SU-DHL-6 (cell line): ENCODE measurements at regions not wholly inside any gene's neighbourhood (a gene's known extent, or its start where the extent isn't known, plus 50 kb on each side); places are given as distances from the start of the nearest gene placed in this dataset.

Source experiments
- H2AFZ ChIP-seq: fragments of 200-600 bp; sonication (generic); 2 replicates; pipeline ENCODE4 v1.6.1; 2014; ENCODE audit warnings: low read depth, mild to moderate bottlenecking, moderate library complexity, mixed read lengths, antibody characterized with exemption, low read length; ENCODE audit not compliant: severe bottlenecking
- H3F3A ChIP-seq: fragments of 200-600 bp; shearing (Covaris generic); 2 replicates; pipeline ENCODE4 v1.6.0; 2016; ENCODE audit warnings: antibody characterized with exemption, mild to moderate bottlenecking; ENCODE audit not compliant: insufficient read depth
- H3K27ac ChIP-seq: fragments of 200-600 bp; sonication (generic); 2 replicates; pipeline ENCODE4 v1.5.1; 2016; ENCODE audit warnings: low read depth, mild to moderate bottlenecking, low read length, moderate library complexity, mixed read lengths
- H3K27me3 ChIP-seq: fragments of 200-600 bp; sonication (generic), shearing (Covaris generic); 2 replicates; pipeline ENCODE4 v1.6.0; 2014; ENCODE audit warnings: mild to moderate bottlenecking, low read length
- H3K36me3 ChIP-seq: fragments of 200-600 bp; sonication (generic); 2 replicates; pipeline ENCODE4 v1.6.1; 2014; ENCODE audit warnings: mild to moderate bottlenecking, low read length, mixed read lengths
- H3K4me2 ChIP-seq: fragments of 300-600, 200-600 bp; shearing (Covaris generic), sonication (generic); 2 replicates; pipeline ENCODE4 v1.6.0; 2014; ENCODE audit warnings: low read length, low read depth, mild to moderate bottlenecking; ENCODE audit not compliant: poor library complexity, severe bottlenecking
- H3K4me3 ChIP-seq: fragments of 200-600 bp; sonication (generic); 2 replicates; pipeline ENCODE4 v1.5.1; 2014; ENCODE audit warnings: antibody characterized with exemption, low read length, mild to moderate bottlenecking, mixed read lengths; ENCODE audit not compliant: insufficient read depth, poor library complexity, severe bottlenecking
- H3K79me2 ChIP-seq: fragments of 200-600 bp; sonication (generic); 2 replicates; pipeline ENCODE4 v1.6.1; 2014; ENCODE audit warnings: mild to moderate bottlenecking, low read length, moderate library complexity; ENCODE audit not compliant: insufficient read depth
- H3K9ac ChIP-seq: fragments of 200-600 bp; sonication (generic); 2 replicates; pipeline ENCODE4 v1.7.0; 2014; ENCODE audit warnings: mild to moderate bottlenecking, low read length
- H3K9me2 ChIP-seq: fragments of 200-600 bp; sonication (generic); replicated peaks from 2 replicates; pipeline ENCODE4 v1.6.1; 2014; ENCODE audit warnings: low read length; ENCODE audit not compliant: insufficient read depth
- H3K9me3 ChIP-seq: fragments of 200-600 bp; sonication (generic); 2 replicates; pipeline ENCODE4 v1.6.1; 2014; ENCODE audit warnings: low read length, mixed read lengths; ENCODE audit not compliant: insufficient read depth
- H4K20me1 ChIP-seq: fragments of 200-600 bp; sonication (generic); 2 replicates; pipeline ENCODE4 v1.6.1; 2014; ENCODE audit warnings: low read depth, mild to moderate bottlenecking, antibody characterized with exemption, low read length, moderate library complexity, mixed read lengths
- CTCF ChIP-seq: fragments of 200-600 bp; sonication (generic); IDR thresholded peaks from one replicate; pipeline ENCODE4 v1.5.1; 2017; ENCODE audit warnings: antibody characterized with exemption, mild to moderate bottlenecking, low read length, moderate library complexity; ENCODE audit not compliant: insufficient read depth, poor library complexity, severe bottlenecking
- EZH2phosphoT487 ChIP-seq: fragments of 200-600 bp; sonication (generic), shearing (Covaris generic); conservative IDR thresholded peaks from 2 replicates; pipeline ENCODE4 v1.6.1; 2018; ENCODE audit warnings: mild to moderate bottlenecking, antibody characterized with exemption, low read length, moderate library complexity, mixed read lengths

GRCh38 chr7:94099679-94100078, 95.5 kb upstream of the BET1 start:
- Histone ChIP-seq H4K20me1 (no peaks in the 10 kb centered on the region), H3K36me3 (no peaks in the 10 kb centered on the region), H2AFZ (no peak overlapping the region), H3K79me2 (no peaks in the 10 kb centered on the region), H3K9ac (no peak overlapping the region), H3K27me3 (no peaks in the 10 kb centered on the region; the same call in 1 of the 2 replicates), H3K27ac (no peak overlapping the region), H3K9me3 (no peaks in the 10 kb centered on the region), H3K9me2 (no peaks in the 10 kb centered on the region), H3F3A (no peaks in the 10 kb centered on the region), H3K4me3 (no peak overlapping the region), H3K4me2 (no peak overlapping the region)
- TF ChIP-seq EZH2phosphoT487 = no peak
- TF ChIP-seq CTCF = no peak

GRCh38 chr7:94100723-94101345, 96.7 kb upstream of the BET1 start:
- no peaks in the 10 kb centered on the region for H3K36me3 ChIP-seq
- no peaks in the 10 kb centered on the region for H3K9me2 ChIP-seq
- H3K4me2 ChIP-seq = no peak overlapping the region
- no peak for TF ChIP-seq EZH2phosphoT487
- no peak for TF ChIP-seq CTCF
- H3F3A ChIP-seq = no peaks in the 10 kb centered on the region
- H3K79me2 ChIP-seq = no peaks in the 10 kb centered on the region
- H3K27me3 ChIP-seq = no peaks in the 10 kb centered on the region; the same call in 1 of the 2 replicates
- H3K9me3 ChIP-seq = no peaks in the 10 kb centered on the region
- no peak overlapping the region for H2AFZ ChIP-seq
- no peaks in the 10 kb centered on the region for H4K20me1 ChIP-seq
- H3K27ac ChIP-seq = no peak overlapping the region
- no peak overlapping the region for H3K9ac ChIP-seq
- H3K4me3 ChIP-seq = no peak overlapping the region

- no peaks in the 10 kb centered on the region for H3K9me3 ChIP-seq
- TF ChIP-seq EZH2phosphoT487 = no peak
- TF ChIP-seq CTCF = no peak
- H3K4me3 ChIP-seq = no peak overlapping the region
- H2AFZ ChIP-seq = no peak overlapping the region
- no peak overlapping the region for H3K27ac ChIP-seq
- H3K36me3 ChIP-seq = no peaks in the 10 kb centered on the region
- H3K9me2 ChIP-seq = no peaks in the 10 kb centered on the region
- no peaks in the 10 kb centered on the region for H3F3A ChIP-seq
- H3K27me3 ChIP-seq = no peaks in the 10 kb centered on the region
- no peaks in the 10 kb centered on the region for H3K79me2 ChIP-seq
- H4K20me1 ChIP-seq = no peaks in the 10 kb centered on the region
- H3K9ac ChIP-seq = no peak overlapping the region
- no peak overlapping the region for H3K4me2 ChIP-seq
Measured at GRCh38 chr7:94104301-94104700, 100.1 kb upstream of the BET1 start.
